ENCODE measurements at regions not wholly inside any gene's neighbourhood (a gene's known extent, or its start where the extent isn't known, plus 50 kb on each side); places are given as distances from the start of the nearest gene placed in this dataset.

DNA sequence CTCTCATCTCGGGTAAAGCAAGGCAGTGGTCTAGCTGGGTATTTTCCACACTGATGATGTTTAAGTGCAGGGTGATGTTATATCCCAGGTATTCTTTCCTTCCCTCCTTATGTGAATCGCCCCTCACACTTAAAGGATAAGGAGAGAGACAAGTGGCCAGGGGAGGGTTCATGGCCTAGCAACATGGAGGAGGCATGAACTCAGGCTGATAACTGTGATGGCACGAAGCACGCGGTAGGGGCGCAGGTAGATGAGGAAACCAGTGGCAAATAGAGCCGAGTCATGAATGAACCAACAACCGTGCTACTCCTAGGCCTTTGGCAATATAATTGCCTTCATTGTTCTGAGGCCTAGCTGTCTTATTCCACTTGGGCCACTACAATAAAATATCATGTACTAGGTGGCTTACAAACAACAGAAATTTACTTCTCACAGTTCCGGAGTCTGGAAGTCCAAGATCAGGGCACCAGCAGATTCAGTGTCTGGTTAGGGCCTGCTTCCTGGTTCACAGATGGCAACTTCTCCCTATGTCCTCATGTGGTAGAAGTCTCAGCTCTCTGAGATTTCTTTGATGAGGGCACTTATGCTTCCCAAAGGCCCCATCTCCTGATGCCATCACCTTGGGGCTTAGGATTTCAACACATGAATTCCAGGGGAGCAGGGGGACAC, 56.0 kb upstream of the PIK3CG start:
- Histone ChIP-seq H3K9ac (ENCODE audit: low read depth, low read length) (no peak overlapping the region), H4K20me1 (ENCODE audit: insufficient read depth, low read length) (no peaks in the 10 kb centered on the region), H3K36me3 (ENCODE audit: control insufficient read depth, insufficient read depth, low read length) (no peaks in the 10 kb centered on the region), H3K9me1 (ENCODE audit: insufficient read depth, low read length) (no peaks in the 10 kb centered on the region), H3K4me3 (ENCODE audit: insufficient read depth, low read depth, low read length) (no peak overlapping the region), H3K56ac (ENCODE audit: extremely low read depth, insufficient read depth, low read length) (no peak overlapping the region), H3K9me3 (ENCODE audit: control insufficient read depth, insufficient read depth, low read length) (no peaks in the 10 kb centered on the region), H2AK9ac (replicated peaks; ENCODE audit: low read depth, low read length, poor library complexity) (no peak overlapping the region), H3K4ac (ENCODE audit: low read depth, low read length) (no peak overlapping the region), H3K4me2 (ENCODE audit: low read depth, low read length) (no peak overlapping the region), H3K4me1 (ENCODE audit: control insufficient read depth, insufficient read depth, low read length) (peaks cover 1% of the 10 kb centered on the region; the same call in 1 of the 2 replicates), H3K14ac (replicated peaks; ENCODE audit: low read depth, low read length) (no peak overlapping the region), H3K27ac (ENCODE audit: insufficient read depth, low read length) (no peak overlapping the region), H2BK15ac (ENCODE audit: low read depth, low read length) (no peak overlapping the region), H4K91ac (ENCODE audit: insufficient read depth, low read depth, low read length) (no peak overlapping the region), H4K8ac (ENCODE audit: low read depth in 2 of 2, low read length in 2 of 2) (no peak overlapping the region), H3K79me1 (ENCODE audit: low read depth in 1 of 2, low read length in 2 of 2) (no peaks in the 10 kb centered on the region), H3K23ac (ENCODE audit: low read depth, low read length) (no peak overlapping the region), H2BK120ac (ENCODE audit: low read depth, low read length) (no peak overlapping the region), H2AK5ac (ENCODE audit: low read depth, low read length) (no peak overlapping the region), H4K5ac (ENCODE audit: low read depth, low read length) (no peak overlapping the region), H2AFZ (replicated peaks; ENCODE audit: low read length, poor library complexity) (no peak overlapping the region), H2BK5ac (ENCODE audit: low read depth, low read length, poor library complexity, severe bottlenecking) (no peak overlapping the region), H3K27me3 (ENCODE audit: control insufficient read depth, insufficient read depth, low read length) (peaks cover 4% of the 10 kb centered on the region; the same call in 1 of the 2 replicates), H2BK20ac (ENCODE audit: low read depth, low read length) (no peak overlapping the region), H3K18ac (ENCODE audit: low read depth, low read length) (no peak overlapping the region)
- ChIA-PET POLR2A (ENCODE audit: unreplicated experiment) (no interaction called here), CTCF (no interaction called here)
- TF ChIP-seq MAFK (IDR thresholded peaks at IDR 0.05; ENCODE audit: low read depth, low read length) = no peak
- TF ChIP-seq POLR2A (IDR thresholded peaks at IDR 0.05; ENCODE audit: low read depth, low read length) = no peak
- TF ChIP-seq FOS (IDR thresholded peaks at IDR 0.05; ENCODE audit: low read depth, low read length) = no peak
- no peak for TF ChIP-seq NFE2L2 (IDR thresholded peaks at IDR 0.05; ENCODE audit: low read depth, low read length)
- TF ChIP-seq MXI1 (IDR thresholded peaks at IDR 0.05; ENCODE audit: borderline replicate concordance, low read depth, low read length) = no peak
- TF ChIP-seq, protein P1, sequence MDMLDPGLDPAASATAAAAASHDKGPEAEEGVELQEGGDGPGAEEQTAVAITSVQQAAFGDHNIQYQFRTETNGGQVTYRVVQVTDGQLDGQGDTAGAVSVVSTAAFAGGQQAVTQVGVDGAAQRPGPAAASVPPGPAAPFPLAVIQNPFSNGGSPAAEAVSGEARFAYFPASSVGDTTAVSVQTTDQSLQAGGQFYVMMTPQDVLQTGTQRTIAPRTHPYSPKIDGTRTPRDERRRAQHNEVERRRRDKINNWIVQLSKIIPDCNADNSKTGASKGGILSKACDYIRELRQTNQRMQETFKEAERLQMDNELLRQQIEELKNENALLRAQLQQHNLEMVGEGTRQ (IDR thresholded peaks at IDR 0.05; ENCODE audit: low read depth, low read length) = no peak
- TF ChIP-seq MAZ (IDR thresholded peaks at IDR 0.05; ENCODE audit: borderline replicate concordance, low read depth, low read length) = no peak
- intact Hi-C loops (cut with micrococcal nuclease) (no loop called here), in situ Hi-C loops (cut with MboI; ENCODE audit: low sequenced_read_pairs) (no loop called here), dilution Hi-C loops (cut with HindIII; ENCODE audit: low sequenced_read_pairs, unreplicated experiment) (no loop called here)
- DNase-seq (no peak), ATAC-seq (ENCODE audit: low read depth) (no peak)
- no TSS peak for BruUV-seq (replicated peaks)
- WGBS, 2 experiments (ENCODE audit: extremely low coverage in 2 of 2, insufficient read length in 1 of 2) = no CpG with 5 or more reads among the region's 9 CpGs
